Activated naive CD4-positive, alpha-beta T cell treated with anti-CD3 and anti-CD28 coated beads, Interleukin-2, amount 10 ng/mL, durations not matched to agents 7 days and 5 days (primary cell): ENCODE measurements at regions not wholly inside any gene's neighbourhood (a gene's known extent, or its start where the extent isn't known, plus 50 kb on each side); places are given as distances from the start of the nearest gene placed in this dataset.

Source experiments
- CTCF ChIA-PET: fragments of 350-600 bp; sonication (Branson Sonifier 250); formaldehyde crosslinking; loops from one replicate; lab custom pipeline; 2021; ENCODE audit warnings: antibody characterized with exemption; lab: Charles Lee
- DNase-seq: peaks from one replicate; pipeline ENCODE4 v3.0.0-alpha.2; 2020
- H3K27ac Mint-ChIP-seq: one replicate; pipeline ENCODE4 v1.8.0; 2021; ENCODE audit warnings: mild to moderate bottlenecking, moderate library complexity, mixed read lengths
- H3K27me3 Mint-ChIP-seq: one replicate; pipeline ENCODE4 v1.8.0; 2021; ENCODE audit warnings: mild to moderate bottlenecking, mixed read lengths
- H3K36me3 Mint-ChIP-seq: one replicate; pipeline ENCODE4 v1.8.0; 2021; ENCODE audit warnings: mixed read lengths
- H3K4me1 Mint-ChIP-seq: one replicate; pipeline ENCODE4 v1.8.0; 2021; ENCODE audit warnings: mixed read lengths
- H3K4me3 Mint-ChIP-seq: one replicate; pipeline ENCODE4 v1.8.0; 2021; ENCODE audit warnings: mild to moderate bottlenecking, moderate library complexity, mixed read lengths
- H3K9me3 Mint-ChIP-seq: one replicate; pipeline ENCODE4 v1.8.0; 2021; ENCODE audit warnings: mixed read lengths

GRCh38 chr21:16536140-16536539 lies 806.4 kb downstream of the USP25 start:
- H3K4me3 Mint-ChIP-seq = no peak overlapping the region
- DNase-seq = no peak
- H3K27me3 Mint-ChIP-seq = no peaks in the 10 kb centered on the region
- CTCF ChIA-PET = no interaction called here
- H3K9me3 Mint-ChIP-seq = peaks cover 5% of the 10 kb centered on the region
- H3K36me3 Mint-ChIP-seq = no peaks in the 10 kb centered on the region
- no peak overlapping the region for H3K27ac Mint-ChIP-seq
- no peaks in the 10 kb centered on the region for H3K4me1 Mint-ChIP-seq

DNA sequence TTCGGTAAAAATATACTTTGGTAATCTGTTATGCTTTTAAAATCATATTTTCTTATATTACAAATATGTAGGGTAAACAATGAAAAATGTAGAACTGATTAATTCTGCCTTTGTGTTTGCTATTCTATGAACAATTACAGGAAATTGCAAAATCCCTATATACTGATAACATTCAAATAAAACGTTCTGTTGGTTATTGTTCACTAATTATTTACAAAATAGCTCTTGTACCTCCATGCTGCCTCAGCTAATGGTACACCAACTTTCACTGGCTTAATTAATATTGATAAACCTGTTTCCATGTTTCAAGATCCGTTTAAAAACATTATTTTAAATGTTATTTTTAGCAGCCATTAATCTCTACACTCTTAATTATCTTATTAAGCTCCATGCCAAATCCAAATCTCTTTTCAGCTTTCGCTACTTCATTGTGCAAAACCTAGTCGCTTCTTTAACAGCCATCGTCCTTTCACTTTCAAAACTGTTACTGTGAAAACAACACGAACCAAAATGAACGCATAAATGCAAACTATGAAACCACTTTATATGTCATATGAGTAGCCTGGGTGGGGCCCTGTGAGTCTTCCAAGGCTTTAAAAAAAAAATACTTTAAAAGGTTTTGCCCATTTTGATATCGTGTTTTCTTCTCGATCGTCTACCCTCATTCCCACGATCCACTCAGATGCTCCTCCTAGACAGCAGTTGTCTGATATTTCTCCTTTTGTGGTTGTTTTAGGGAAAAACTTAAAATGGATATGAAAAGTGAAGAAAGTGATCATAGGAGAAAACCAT lies 807.1 kb downstream of the USP25 start:
- H3K9me3 Mint-ChIP-seq = peaks cover 5% of the 10 kb centered on the region
- CTCF ChIA-PET = no interaction called here
- H3K4me3 Mint-ChIP-seq = no peak overlapping the region
- DNase-seq = no peak
- H3K4me1 Mint-ChIP-seq = no peaks in the 10 kb centered on the region
- no peak overlapping the region for H3K27ac Mint-ChIP-seq
- no peaks in the 10 kb centered on the region for H3K36me3 Mint-ChIP-seq
- H3K27me3 Mint-ChIP-seq = no peaks in the 10 kb centered on the region

DNA sequence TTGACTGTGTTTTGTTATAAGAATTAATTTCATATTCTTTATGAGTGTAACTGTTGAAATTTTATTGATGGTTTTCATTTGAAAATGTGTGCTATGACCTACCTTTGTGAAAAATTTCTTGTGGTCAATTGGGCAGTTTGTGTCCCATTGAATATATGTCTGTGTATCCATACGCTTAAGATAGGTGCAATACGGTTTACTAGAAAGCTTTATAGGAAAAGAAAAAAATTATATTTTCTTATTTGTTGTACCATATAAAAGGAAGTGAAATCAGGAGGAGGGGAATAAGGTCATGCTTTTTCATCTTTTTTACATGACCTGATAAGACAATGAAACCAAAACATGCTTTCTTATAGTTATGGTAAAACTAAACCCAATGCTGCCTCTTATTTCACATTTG lies 807.7 kb downstream of the USP25 start:
- DNase-seq = no peak
- H3K36me3 Mint-ChIP-seq = no peaks in the 10 kb centered on the region
- H3K4me3 Mint-ChIP-seq = no peak overlapping the region
- H3K9me3 Mint-ChIP-seq = peaks cover 5% of the 10 kb centered on the region
- H3K27ac Mint-ChIP-seq = no peak overlapping the region
- H3K4me1 Mint-ChIP-seq = no peaks in the 10 kb centered on the region
- H3K27me3 Mint-ChIP-seq = no peaks in the 10 kb centered on the region
- CTCF ChIA-PET = no interaction called here

DNA sequence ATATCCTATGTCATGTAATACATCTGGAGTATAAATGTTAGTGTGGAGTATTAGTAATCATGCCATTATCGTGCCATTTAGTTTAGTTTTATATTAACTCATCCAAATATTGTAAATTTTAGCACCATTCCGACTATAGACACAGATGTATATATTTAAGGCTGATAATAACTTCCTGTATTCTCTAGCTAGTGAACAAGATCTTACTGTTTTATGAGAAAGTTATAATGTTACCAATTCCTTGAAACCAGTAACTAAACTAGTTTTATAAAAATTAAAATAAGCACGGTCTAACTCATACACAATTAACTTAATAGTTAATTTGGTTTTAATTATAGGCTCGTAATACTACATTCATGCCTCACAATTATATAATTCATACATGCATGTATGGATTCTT lies 808.6 kb downstream of the USP25 start:
- Mint-ChIP-seq H3K4me3 (no peak overlapping the region), H3K27me3 (no peaks in the 10 kb centered on the region), H3K9me3 (peaks cover 2% of the 10 kb centered on the region), H3K36me3 (no peaks in the 10 kb centered on the region), H3K4me1 (no peaks in the 10 kb centered on the region), H3K27ac (no peak overlapping the region)
- no peak for DNase-seq
- CTCF ChIA-PET = no interaction called here

DNA sequence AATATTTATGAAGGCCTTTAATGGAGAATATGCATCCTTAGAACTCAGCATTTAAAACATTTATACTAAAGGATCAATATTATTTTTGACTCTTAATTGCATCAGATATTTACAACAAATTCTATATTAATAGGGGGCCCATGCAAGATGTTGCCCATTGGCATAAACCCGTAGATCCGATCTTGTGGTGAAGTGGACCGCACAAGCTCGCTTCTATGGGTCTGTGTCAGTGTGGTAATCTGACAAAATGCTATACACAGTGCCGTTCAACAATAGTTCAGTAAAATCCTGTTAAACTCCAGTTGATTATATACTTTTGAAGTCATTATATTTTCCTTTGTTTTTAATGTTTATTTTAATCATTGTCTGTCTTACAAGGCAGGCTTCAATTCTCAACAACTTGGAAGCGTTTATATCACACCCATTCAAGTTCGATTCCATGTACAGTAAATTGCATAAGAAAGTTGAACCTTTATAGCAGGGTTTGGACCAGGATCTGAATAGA lies 809.2 kb downstream of the USP25 start:
- Mint-ChIP-seq H3K4me3 (no peak overlapping the region), H3K27me3 (no peaks in the 10 kb centered on the region), H3K27ac (no peak overlapping the region), H3K9me3 (peaks cover 2% of the 10 kb centered on the region), H3K4me1 (no peaks in the 10 kb centered on the region), H3K36me3 (no peaks in the 10 kb centered on the region)
- DNase-seq = no peak
- CTCF ChIA-PET = no interaction called here

DNA sequence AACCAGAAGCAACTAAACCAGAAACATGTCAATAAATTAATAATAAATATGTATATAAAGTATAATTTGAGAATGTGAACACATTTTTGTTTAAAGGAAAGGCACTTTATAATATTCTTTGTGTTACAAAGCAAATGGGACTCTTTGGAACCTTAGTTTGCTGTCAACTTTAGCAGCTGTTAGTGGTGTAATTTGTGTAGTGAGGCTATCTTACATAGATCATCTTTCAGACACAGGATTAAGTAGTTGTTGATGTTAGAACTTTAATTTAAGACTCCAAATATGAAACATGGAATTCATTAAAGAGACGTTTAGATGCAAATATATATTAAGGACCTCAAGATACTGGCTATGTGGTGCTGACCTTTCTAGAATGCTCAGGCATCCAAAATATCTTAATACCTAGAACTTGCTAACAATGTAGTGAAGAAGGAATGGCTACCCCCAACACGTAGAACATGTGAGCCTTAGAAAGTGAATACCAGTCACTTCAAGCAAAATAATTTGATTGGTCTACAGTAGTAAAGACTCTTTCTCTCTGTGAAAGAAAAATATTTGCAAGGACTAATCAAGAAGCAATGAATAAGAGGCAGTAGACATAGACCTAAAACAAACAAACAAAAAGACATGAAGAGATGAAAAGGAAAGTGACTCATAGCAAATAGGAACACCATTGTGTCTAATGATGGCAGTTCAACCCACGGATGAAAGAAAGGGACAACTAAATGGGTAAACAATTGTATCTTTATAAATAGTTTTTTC lies 811.4 kb downstream of the USP25 start:
- Mint-ChIP-seq H3K27ac (no peak overlapping the region), H3K4me1 (no peaks in the 10 kb centered on the region), H3K9me3 (no peaks in the 10 kb centered on the region), H3K36me3 (no peaks in the 10 kb centered on the region), H3K4me3 (no peak overlapping the region), H3K27me3 (no peaks in the 10 kb centered on the region)
- DNase-seq = no peak
- CTCF ChIA-PET = no interaction called here

- DNase-seq = no peak
- no peak overlapping the region for H3K27ac Mint-ChIP-seq
- no peaks in the 10 kb centered on the region for H3K36me3 Mint-ChIP-seq
- peaks cover 4% of the 10 kb centered on the region for H3K9me3 Mint-ChIP-seq
- H3K27me3 Mint-ChIP-seq = no peaks in the 10 kb centered on the region
- no peaks in the 10 kb centered on the region for H3K4me1 Mint-ChIP-seq
- CTCF ChIA-PET = no interaction called here
- H3K4me3 Mint-ChIP-seq = no peak overlapping the region
These were observed 820.3 kb downstream of the USP25 start for GRCh38 chr21:16550118-16550517.

DNA sequence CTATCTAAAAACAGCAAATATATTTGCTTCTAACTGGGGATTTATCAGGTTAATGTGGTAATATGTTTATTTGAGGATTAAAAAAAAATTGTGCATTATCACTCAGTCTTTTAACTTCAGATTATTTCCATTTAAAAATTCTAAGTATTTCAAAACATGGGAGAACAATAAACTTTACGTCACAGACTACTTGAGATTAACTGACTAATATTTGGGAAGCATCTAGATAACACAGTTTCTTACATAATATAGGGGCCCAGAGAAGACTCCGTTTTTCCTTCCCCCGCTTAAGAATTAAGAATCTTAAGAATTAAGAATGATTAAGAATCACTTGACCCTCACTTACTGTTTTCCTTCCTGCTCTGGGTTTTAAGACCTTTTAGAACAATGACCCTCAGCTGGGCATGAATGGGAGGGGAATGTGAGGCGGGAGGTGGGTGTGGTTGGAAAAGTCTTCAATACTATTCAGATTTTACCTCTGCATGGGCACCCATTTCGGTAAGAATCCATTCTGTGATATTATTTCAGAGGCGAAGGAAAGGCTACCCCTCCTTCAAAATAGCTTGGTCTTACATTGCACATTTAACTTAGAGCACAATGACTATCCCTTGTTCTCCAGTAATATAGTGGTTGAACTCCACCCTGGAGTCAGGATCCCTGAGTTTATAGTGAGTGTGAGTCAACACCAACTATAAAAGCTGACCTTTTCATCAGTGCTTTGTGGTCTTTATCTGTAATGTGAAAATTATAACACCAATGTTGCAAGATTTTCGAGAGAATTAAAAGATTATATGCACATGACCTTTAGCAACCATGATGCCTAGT lies 821.3 kb downstream of the USP25 start:
- no peaks in the 10 kb centered on the region for H3K27me3 Mint-ChIP-seq
- H3K36me3 Mint-ChIP-seq = no peaks in the 10 kb centered on the region
- no peaks in the 10 kb centered on the region for H3K4me1 Mint-ChIP-seq
- H3K9me3 Mint-ChIP-seq = peaks cover 4% of the 10 kb centered on the region
- DNase-seq = no peak
- H3K27ac Mint-ChIP-seq = no peak overlapping the region
- CTCF ChIA-PET = no interaction called here
- no peak overlapping the region for H3K4me3 Mint-ChIP-seq

DNA sequence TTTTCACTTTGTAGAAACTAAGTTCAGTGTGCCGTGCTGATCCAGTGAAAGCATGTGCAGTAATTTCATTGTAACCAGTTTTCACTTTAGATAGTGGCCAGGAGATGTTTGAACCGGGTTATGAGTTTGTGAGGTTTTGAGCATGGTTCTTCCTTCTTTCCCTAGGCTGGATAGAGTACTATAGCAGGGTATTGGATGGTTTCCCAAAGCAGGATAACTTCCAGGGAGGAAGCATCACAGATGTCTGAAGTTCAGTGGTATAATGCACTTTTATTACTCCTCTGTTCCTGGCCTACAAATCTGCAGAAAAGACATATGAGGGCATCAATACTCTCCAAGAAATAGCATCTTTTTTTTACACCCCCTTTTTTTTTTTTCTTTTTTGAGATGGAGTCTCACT lies 823.1 kb downstream of the USP25 start:
- Mint-ChIP-seq H3K36me3 (no peaks in the 10 kb centered on the region), H3K27me3 (no peaks in the 10 kb centered on the region), H3K27ac (no peak overlapping the region), H3K9me3 (peaks cover 7% of the 10 kb centered on the region), H3K4me3 (no peak overlapping the region), H3K4me1 (no peaks in the 10 kb centered on the region)
- CTCF ChIA-PET = no interaction called here
- DNase-seq = no peak

- Mint-ChIP-seq H3K4me1 (no peaks in the 10 kb centered on the region), H3K27me3 (no peaks in the 10 kb centered on the region), H3K36me3 (no peaks in the 10 kb centered on the region), H3K4me3 (no peak overlapping the region), H3K27ac (no peak overlapping the region), H3K9me3 (peaks cover 7% of the 10 kb centered on the region)
- DNase-seq = no peak
- CTCF ChIA-PET = no interaction called here
These were observed 824.7 kb downstream of the USP25 start for GRCh38 chr21:16554503-16554902.

- DNase-seq = no peak
- no peak overlapping the region for H3K27ac Mint-ChIP-seq
- H3K36me3 Mint-ChIP-seq = no peaks in the 10 kb centered on the region
- no peaks in the 10 kb centered on the region for H3K4me1 Mint-ChIP-seq
- H3K27me3 Mint-ChIP-seq = no peaks in the 10 kb centered on the region
- CTCF ChIA-PET = no interaction called here
- H3K4me3 Mint-ChIP-seq = no peak overlapping the region
- H3K9me3 Mint-ChIP-seq = peaks cover 1% of the 10 kb centered on the region
These were observed 833.3 kb downstream of the USP25 start for GRCh38 chr21:16563116-16563515.

GRCh38 chr21:16563795-16564194 lies 834.0 kb downstream of the USP25 start:
- Mint-ChIP-seq H3K36me3 (no peaks in the 10 kb centered on the region), H3K27ac (no peak overlapping the region), H3K4me1 (no peaks in the 10 kb centered on the region), H3K4me3 (no peak overlapping the region), H3K27me3 (no peaks in the 10 kb centered on the region), H3K9me3 (peaks cover 2% of the 10 kb centered on the region)
- no peak for DNase-seq
- CTCF ChIA-PET = no interaction called here

GRCh38 chr21:16568244-16568643 lies 838.5 kb downstream of the USP25 start:
- H3K4me3 Mint-ChIP-seq = no peak overlapping the region
- no peaks in the 10 kb centered on the region for H3K4me1 Mint-ChIP-seq
- H3K27me3 Mint-ChIP-seq = no peaks in the 10 kb centered on the region
- no peak for DNase-seq
- H3K36me3 Mint-ChIP-seq = no peaks in the 10 kb centered on the region
- no peak overlapping the region for H3K27ac Mint-ChIP-seq
- H3K9me3 Mint-ChIP-seq = peaks cover 1% of the 10 kb centered on the region
- CTCF ChIA-PET = no interaction called here

DNA sequence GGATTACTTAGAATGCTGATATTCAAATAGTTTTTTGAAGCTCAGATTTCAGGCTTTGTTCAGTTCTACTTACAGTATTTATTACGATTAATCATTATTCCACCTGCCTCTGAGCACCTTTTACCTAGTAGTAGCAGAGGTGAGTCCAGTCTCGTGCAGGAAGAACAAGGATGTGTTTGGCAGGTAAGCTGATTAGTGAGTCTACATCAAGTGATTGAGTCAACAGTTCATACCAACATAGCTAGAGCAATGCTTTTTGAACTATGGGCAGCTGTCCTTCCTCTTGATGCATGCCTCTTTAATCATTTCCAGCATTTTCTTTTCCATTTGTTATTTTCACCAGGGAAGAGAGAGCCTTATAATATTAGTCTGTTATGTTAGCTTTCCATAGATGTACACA lies 838.9 kb downstream of the USP25 start:
- CTCF ChIA-PET = no interaction called here
- DNase-seq = no peak
- Mint-ChIP-seq H3K4me3 (no peak overlapping the region), H3K27ac (no peak overlapping the region), H3K4me1 (no peaks in the 10 kb centered on the region), H3K9me3 (peaks cover 1% of the 10 kb centered on the region), H3K27me3 (no peaks in the 10 kb centered on the region), H3K36me3 (no peaks in the 10 kb centered on the region)
